PC-9 (cell line): ENCODE measurements at regions not wholly inside any gene's neighbourhood (a gene's known extent, or its start where the extent isn't known, plus 50 kb on each side); places are given as distances from the start of the nearest gene placed in this dataset.

Source experiments
- BruUV-seq: library from RNA; stranded (reverse); fragments of 400-500 nt; replicated peaks from 2 replicates; lab custom pipeline; 2021; lab: Mats Ljungman, UMichigan
- CTCF ChIA-PET: fragments of 300-600 bp; sonication (Branson Sonifier 250); formaldehyde crosslinking; loops from one replicate; lab custom pipeline; 2022; ENCODE audit warnings: antibody characterized with exemption; lab: Charles Lee
- POLR2A ChIA-PET: fragments of 300-600 bp; sonication (Branson Sonifier 250); formaldehyde crosslinking; loops from one replicate; lab custom pipeline; 2022; ENCODE audit warnings: antibody characterized with exemption; ENCODE audit not compliant: unreplicated experiment; lab: Charles Lee
- DNase-seq, 2 experiments: peaks; one replicate each; pipeline versions ENCODE4 v3.0.0 to v3.0.0-alpha.2; 2015 to 2022; ENCODE audit warnings: mixed read lengths in 1 of 2
- H2AFZ ChIP-seq: fragments of 200-600 bp; sonication (generic); 2 replicates; pipeline ENCODE4 v1.8.1; 2017; ENCODE audit warnings: antibody characterized with exemption
- H3F3A ChIP-seq: fragments of 200-600 bp; sonication (generic); 2 replicates; pipeline ENCODE4 v1.8.1; 2017; ENCODE audit warnings: antibody characterized with exemption, mild to moderate bottlenecking, low read depth; ENCODE audit not compliant: insufficient read depth
- H3K27ac ChIP-seq: fragments of 200-600 bp; sonication (generic); 2 replicates; pipeline ENCODE4 v1.6.1; 2016; ENCODE audit warnings: mixed run types
- H3K27me3 ChIP-seq: fragments of 200-600 bp; sonication (generic); 2 replicates; pipeline ENCODE4 v1.6.1; 2016; ENCODE audit warnings: low read depth, mixed run types; ENCODE audit not compliant: insufficient read depth
- H3K36me3 ChIP-seq: fragments of 200-600 bp; sonication (generic); 2 replicates; pipeline ENCODE4 v1.6.1; 2016; ENCODE audit warnings: low read depth, mixed run types
- H3K4me1 ChIP-seq: fragments of 200-600 bp; sonication (generic); replicated peaks from 2 replicates; pipeline ENCODE4 v1.6.1; 2016; ENCODE audit warnings: mixed run types; ENCODE audit not compliant: insufficient read depth
- H3K4me2 ChIP-seq: fragments of 200-600 bp; sonication (generic); 2 replicates; pipeline ENCODE4 v1.6.1; 2017; ENCODE audit warnings: mixed run types
- H3K4me3 ChIP-seq: fragments of 200-600 bp; sonication (generic); 2 replicates; pipeline ENCODE4 v1.6.1; 2016; ENCODE audit warnings: mixed run types
- H3K79me2 ChIP-seq: fragments of 200-600 bp; sonication (generic); 2 replicates; pipeline ENCODE4 v1.6.1; 2017; ENCODE audit warnings: low read depth, mixed run types
- H3K9me2 ChIP-seq: fragments of 200-600 bp; sonication (generic); 2 replicates; pipeline ENCODE4 v1.8.1; 2017; ENCODE audit warnings: mild to moderate bottlenecking; ENCODE audit not compliant: insufficient read depth
- H3K9me3 ChIP-seq: fragments of 200-600 bp; sonication (generic); 2 replicates; pipeline ENCODE4 v1.8.1; 2016; ENCODE audit warnings: low read depth; ENCODE audit not compliant: insufficient read depth
- H4K20me1 ChIP-seq: fragments of 200-600 bp; sonication (generic); 2 replicates; pipeline ENCODE4 v1.8.1; 2017; ENCODE audit not compliant: insufficient read depth
- CTCF ChIP-seq: fragments of 200-600 bp; sonication (generic); conservative IDR thresholded peaks from 2 replicates; pipeline ENCODE4 v1.6.1; 2017; ENCODE audit warnings: mixed run types, antibody characterized with exemption, mild to moderate bottlenecking, moderate library complexity
- EZH2 ChIP-seq: fragments of 200-600 bp; sonication (generic); IDR thresholded peaks from 2 replicates; pipeline ENCODE4 v1.8.0; 2017; ENCODE audit warnings: antibody characterized with exemption, low read depth
- intact Hi-C: fragments of 100-400 bp; cut with micrococcal nuclease; formaldehyde crosslinking; loops from one replicate; pipeline ENCODE4 v1.10.0; 2022; ENCODE audit not compliant: unreplicated experiment

- POLR2A ChIA-PET = interaction anchor here (0.7 kb wide), 1 partner anchor 73 kb away, joined by 3 read pairs; no protein-coding TSS in a partner anchor
- BruUV-seq = no TSS peak
- Histone ChIP-seq H3F3A (no peaks in the 10 kb centered on the region), H3K27ac (no peak overlapping the region), H3K4me3 (no peak overlapping the region), H4K20me1 (no peaks in the 10 kb centered on the region), H3K4me2 (no peak overlapping the region), H3K27me3 (no peaks in the 10 kb centered on the region), H3K79me2 (no peaks in the 10 kb centered on the region), H3K4me1 (no peaks in the 10 kb centered on the region), H3K9me3 (no peaks in the 10 kb centered on the region), H2AFZ (no peak overlapping the region), H3K36me3 (no peaks in the 10 kb centered on the region), H3K9me2 (no peaks in the 10 kb centered on the region)
- intact Hi-C loops = no loop called here
- CTCF ChIA-PET = no interaction called here
- TF ChIP-seq CTCF = no peak
- TF ChIP-seq EZH2 = no peak
- no peak for DNase-seq
Observed at GRCh38 chr6:97963193-97963592, 680.2 kb upstream of the MMS22L start.

- Histone ChIP-seq H3K27me3 (no peaks in the 10 kb centered on the region), H3K27ac (no peak overlapping the region), H3F3A (no peaks in the 10 kb centered on the region), H3K36me3 (no peaks in the 10 kb centered on the region), H3K4me3 (no peak overlapping the region), H3K4me2 (no peak overlapping the region), H2AFZ (no peak overlapping the region), H3K9me2 (no peaks in the 10 kb centered on the region), H3K4me1 (no peaks in the 10 kb centered on the region), H3K79me2 (no peaks in the 10 kb centered on the region), H4K20me1 (no peaks in the 10 kb centered on the region), H3K9me3 (no peaks in the 10 kb centered on the region)
- intact Hi-C loops = no loop called here
- no TSS peak for BruUV-seq
- CTCF ChIA-PET = no interaction called here
- POLR2A ChIA-PET = no interaction called here
- DNase-seq = no peak
- TF ChIP-seq CTCF = no peak
- no peak for TF ChIP-seq EZH2
Observed at GRCh38 chr6:97969065-97969464, 686.0 kb upstream of the MMS22L start.

GRCh38 chr6:97977084-97977483 lies 694.1 kb upstream of the MMS22L start:
- Histone ChIP-seq H3K36me3 (no peaks in the 10 kb centered on the region), H3K27ac (no peak overlapping the region), H3K79me2 (no peaks in the 10 kb centered on the region), H3K9me3 (no peaks in the 10 kb centered on the region), H4K20me1 (no peaks in the 10 kb centered on the region), H2AFZ (no peak overlapping the region), H3K4me2 (no peak overlapping the region), H3F3A (no peaks in the 10 kb centered on the region), H3K27me3 (no peaks in the 10 kb centered on the region), H3K4me1 (no peaks in the 10 kb centered on the region), H3K9me2 (no peaks in the 10 kb centered on the region), H3K4me3 (no peak overlapping the region)
- no TSS peak for BruUV-seq
- intact Hi-C loops = no loop called here
- no peak for DNase-seq
- POLR2A ChIA-PET = no interaction called here
- TF ChIP-seq EZH2 (no peak), CTCF (no peak)
- CTCF ChIA-PET = no interaction called here
